Epithelial cell of esophagus (primary cell): ENCODE measurements at regions not wholly inside any gene's neighbourhood (a gene's known extent, or its start where the extent isn't known, plus 50 kb on each side); places are given as distances from the start of the nearest gene placed in this dataset.

ENCODE experiments used
- DNase-seq: peaks from one replicate; pipeline ENCODE4 v3.0.0; 2010; ENCODE audit warnings: low read depth
- H3K4me3 ChIP-seq: 2 replicates; pipeline ENCODE4 v1.5.1; 2011; ENCODE audit warnings: mild to moderate bottlenecking, low read length, control low read depth
- TF ChIP-seq, protein P1 (sequence below): IDR thresholded peaks from 2 replicates; pipeline ENCODE4 v1.5.1; 2011; ENCODE audit warnings: low read depth, mild to moderate bottlenecking, low read length, control low read depth, inconsistent platforms; ENCODE audit not compliant: insufficient read depth; ENCODE audit errors: missing control alignments

DNA sequence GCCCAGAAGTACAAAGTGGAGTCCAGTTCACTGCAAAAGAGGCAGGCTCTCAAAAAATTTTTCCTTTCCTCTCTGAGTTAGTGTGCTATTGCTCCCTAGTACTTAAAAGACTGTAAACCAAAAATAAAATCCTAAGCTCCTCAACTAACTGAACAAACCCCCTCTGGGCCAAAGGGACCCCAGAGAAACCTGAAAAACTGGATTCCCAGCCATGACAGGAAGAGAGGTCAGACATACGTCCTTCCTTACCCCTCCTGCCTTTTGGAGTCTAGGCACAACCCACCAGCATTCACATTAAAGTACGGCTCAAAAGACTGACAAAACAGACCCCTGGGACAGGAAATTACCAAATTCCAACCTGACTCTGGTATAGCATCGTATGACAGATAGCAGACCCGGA is 957.9 kb upstream of the PRKX start:
- TF ChIP-seq, protein P1, sequence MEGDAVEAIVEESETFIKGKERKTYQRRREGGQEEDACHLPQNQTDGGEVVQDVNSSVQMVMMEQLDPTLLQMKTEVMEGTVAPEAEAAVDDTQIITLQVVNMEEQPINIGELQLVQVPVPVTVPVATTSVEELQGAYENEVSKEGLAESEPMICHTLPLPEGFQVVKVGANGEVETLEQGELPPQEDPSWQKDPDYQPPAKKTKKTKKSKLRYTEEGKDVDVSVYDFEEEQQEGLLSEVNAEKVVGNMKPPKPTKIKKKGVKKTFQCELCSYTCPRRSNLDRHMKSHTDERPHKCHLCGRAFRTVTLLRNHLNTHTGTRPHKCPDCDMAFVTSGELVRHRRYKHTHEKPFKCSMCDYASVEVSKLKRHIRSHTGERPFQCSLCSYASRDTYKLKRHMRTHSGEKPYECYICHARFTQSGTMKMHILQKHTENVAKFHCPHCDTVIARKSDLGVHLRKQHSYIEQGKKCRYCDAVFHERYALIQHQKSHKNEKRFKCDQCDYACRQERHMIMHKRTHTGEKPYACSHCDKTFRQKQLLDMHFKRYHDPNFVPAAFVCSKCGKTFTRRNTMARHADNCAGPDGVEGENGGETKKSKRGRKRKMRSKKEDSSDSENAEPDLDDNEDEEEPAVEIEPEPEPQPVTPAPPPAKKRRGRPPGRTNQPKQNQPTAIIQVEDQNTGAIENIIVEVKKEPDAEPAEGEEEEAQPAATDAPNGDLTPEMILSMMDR, result no peak

DNA sequence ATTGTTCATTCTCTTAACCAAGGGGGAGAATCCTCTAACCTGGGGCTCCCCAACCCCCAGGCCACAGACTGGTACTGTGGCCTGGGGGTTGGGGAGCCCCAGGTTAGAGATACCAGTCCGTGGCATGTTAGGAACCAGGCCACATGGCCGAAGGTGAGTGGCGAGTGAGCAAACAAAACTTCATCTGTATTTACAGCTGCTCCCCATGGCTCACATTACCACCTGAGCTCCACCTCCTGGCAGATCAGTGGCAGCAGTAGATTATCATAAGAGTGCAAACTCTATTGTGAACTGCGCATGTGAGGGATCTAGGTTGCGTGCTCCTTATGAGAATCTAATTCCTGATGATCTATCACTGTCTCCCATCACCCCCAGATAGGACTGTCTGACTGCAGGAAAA is 957.2 kb upstream of the PRKX start:
- no peak for DNase-seq
- TF ChIP-seq, protein P1, result no peak
- H3K4me3 ChIP-seq, result no peak overlapping the region

More for the DNA sequence above, 957.9 kb upstream of the PRKX start:
- DNase-seq, result no peak
- H3K4me3 ChIP-seq, result no peak overlapping the region

DNA sequence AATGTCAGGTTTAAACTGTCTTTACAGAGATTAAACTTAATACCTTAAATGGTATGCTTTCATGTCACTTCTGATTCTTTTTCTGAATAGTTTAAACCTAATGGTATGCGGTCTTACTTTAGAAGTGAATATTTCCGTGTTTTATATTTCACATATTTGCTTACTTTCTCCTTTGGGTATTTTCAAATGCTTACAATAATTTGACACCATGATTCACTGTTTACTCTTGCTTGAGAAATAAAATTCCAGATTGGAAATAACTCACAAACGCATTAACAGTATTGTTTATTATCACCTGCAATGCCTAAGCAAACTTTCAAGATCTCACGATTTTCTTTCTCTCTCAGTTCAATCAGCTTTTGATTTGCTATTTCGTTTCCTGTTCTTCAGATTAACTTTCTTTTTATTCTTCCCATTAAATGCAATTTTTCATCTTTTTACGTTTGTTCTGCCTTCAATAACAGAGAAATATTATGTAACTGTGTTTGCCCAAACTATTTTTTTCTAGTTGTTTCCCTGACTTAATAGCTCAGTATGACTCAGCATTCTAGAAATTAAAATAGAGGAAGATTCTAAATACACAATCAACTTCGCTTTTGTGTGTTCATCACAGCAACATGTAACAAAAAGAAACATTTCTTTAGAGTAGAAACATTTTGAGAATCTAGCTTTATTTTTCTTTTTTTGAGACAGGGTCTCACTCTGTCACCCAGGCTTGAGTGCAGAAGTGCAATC is 955.5 kb upstream of the PRKX start:
- TF ChIP-seq, protein P1, result no peak

DNA sequence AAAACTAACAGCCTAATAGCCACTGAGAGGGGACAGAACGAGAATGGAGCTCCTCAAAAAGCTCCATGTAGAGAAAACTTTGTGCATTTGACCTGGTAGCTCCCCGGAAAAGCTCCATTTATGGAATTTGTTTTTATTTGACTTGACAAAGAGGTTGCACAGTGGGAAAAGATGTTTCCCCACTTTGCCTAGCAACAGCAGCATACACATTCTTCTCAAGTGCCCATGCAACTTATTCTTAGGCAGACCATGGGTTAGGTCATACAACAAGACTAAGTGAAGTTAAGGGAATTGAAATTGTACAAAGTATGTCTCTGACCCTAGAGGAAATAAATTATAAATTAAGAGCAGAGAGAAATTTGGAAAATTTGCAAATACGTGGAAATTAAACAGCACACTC is 949.6 kb upstream of the PRKX start:
- DNase-seq, result no peak
- TF ChIP-seq, protein P1, result no peak
- H3K4me3 ChIP-seq, result no peak overlapping the region

More for the DNA sequence above, 955.5 kb upstream of the PRKX start:
- no peak for DNase-seq
- no peak overlapping the region for H3K4me3 ChIP-seq

DNA sequence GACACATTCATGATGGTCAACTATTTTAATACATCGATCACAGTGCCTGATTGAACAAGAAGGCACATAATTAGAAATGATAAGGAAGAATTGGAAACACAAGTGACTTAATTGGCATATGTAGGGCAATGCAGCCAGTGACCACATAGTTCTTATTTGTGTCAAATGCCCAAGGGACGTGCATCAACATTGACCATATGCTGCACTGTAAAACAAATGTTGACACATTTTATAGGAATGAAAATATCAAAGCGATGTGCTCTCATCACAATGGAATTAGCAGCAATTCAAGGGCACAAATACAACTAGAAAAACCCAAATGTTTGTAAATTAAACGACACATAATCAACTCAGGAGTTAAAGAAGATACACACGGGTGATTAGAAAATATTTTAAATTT is 948.3 kb upstream of the PRKX start:
- no peak overlapping the region for H3K4me3 ChIP-seq
- TF ChIP-seq, protein P1, result no peak
- no peak for DNase-seq

DNA sequence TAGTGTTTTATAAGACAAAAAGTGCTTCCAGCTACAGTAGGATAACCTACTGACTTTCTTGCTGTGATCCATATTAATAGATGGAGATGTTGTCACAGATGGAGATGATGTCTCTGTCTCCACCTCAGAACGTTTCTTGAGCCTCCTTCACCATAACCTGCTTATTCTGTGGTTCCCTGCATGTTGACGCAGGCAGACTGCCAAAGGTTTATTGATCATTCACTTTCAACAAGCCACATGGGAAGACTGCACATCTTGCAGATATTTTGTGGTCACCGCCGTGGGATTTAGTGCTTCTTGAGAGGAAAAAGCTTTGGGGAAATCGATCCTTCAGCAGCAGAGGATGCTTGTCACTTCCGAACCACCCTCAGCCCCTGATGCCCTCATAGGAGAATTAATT is 943.0 kb upstream of the PRKX start:
- TF ChIP-seq, protein P1, result no peak
- no peak for DNase-seq
- H3K4me3 ChIP-seq, result no peak overlapping the region

DNA sequence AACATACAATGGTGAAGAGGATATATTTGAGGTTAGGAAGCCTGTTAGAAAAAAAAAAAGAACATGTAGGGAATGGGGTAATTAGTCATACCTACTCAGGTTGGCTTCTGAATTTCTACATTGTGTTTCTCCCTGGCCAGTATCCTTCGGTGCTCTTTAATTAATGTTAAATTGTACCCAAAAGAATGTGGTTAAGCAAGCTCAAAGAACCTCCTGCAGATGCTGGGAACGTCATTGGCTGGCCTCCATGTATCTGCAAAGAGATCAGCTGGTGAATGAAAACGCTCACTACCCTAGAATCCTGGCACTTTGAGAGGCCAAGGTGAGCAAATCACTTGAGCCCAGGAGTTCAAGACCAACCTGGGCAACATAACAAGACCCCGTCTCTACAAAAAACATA is 942.3 kb upstream of the PRKX start:
- H3K4me3 ChIP-seq, result no peak overlapping the region
- TF ChIP-seq, protein P1, result no peak
- peak; percentile 61 for DNase-seq
